ENCODE measurements at regions not wholly inside any gene's neighbourhood (a gene's known extent, or its start where the extent isn't known, plus 50 kb on each side); places are given as distances from the start of the nearest gene placed in this dataset.

GRCh38 chr4:35201403-35201802 lies 1042.9 kb downstream of the ARAP2 start:
- no peak for DNase-seq (ENCODE audit: low read depth, low spot score)
- no peak overlapping the region for H3K4me3 ChIP-seq (ENCODE audit: low read length)

GRCh38 chr4:35216636-35217035 lies 1027.7 kb downstream of the ARAP2 start:
- DNase-seq (ENCODE audit: low read depth, low spot score) = no peak
- no peak overlapping the region for H3K4me3 ChIP-seq (ENCODE audit: low read length)

- H3K4me3 ChIP-seq (ENCODE audit: low read length) = no peak overlapping the region
- DNase-seq (ENCODE audit: low read depth, low spot score) = no peak
Observed at GRCh38 chr4:35217331-35217730, 1027.0 kb downstream of the ARAP2 start.

- H3K4me3 ChIP-seq (ENCODE audit: low read length) = no peak overlapping the region
- no peak for DNase-seq (ENCODE audit: low read depth, low spot score)
Observed at GRCh38 chr4:35228313-35228712, 1016.0 kb downstream of the ARAP2 start.

- no peak overlapping the region for H3K4me3 ChIP-seq (ENCODE audit: low read length)
- no peak for DNase-seq (ENCODE audit: low read depth, low spot score)
Observed at GRCh38 chr4:35229021-35229420, 1015.3 kb downstream of the ARAP2 start.

- H3K4me3 ChIP-seq (ENCODE audit: low read length) = no peak overlapping the region
- DNase-seq (ENCODE audit: low read depth, low spot score) = no peak
Observed at GRCh38 chr4:35237924-35238323, 1006.4 kb downstream of the ARAP2 start.

GRCh38 chr4:35238793-35239192 lies 1005.5 kb downstream of the ARAP2 start:
- H3K4me3 ChIP-seq (ENCODE audit: low read length) = no peak overlapping the region
- no peak for DNase-seq (ENCODE audit: low read depth, low spot score)

- H3K4me3 ChIP-seq (ENCODE audit: low read length) = no peak overlapping the region
- DNase-seq (ENCODE audit: low read depth, low spot score) = no peak
Observed at GRCh38 chr4:35246493-35246892, 997.8 kb downstream of the ARAP2 start.

GRCh38 chr4:35247047-35247446 lies 997.3 kb downstream of the ARAP2 start:
- no peak for DNase-seq (ENCODE audit: low read depth, low spot score)
- no peak overlapping the region for H3K4me3 ChIP-seq (ENCODE audit: low read length)

GRCh38 chr4:35250331-35250730 lies 994.0 kb downstream of the ARAP2 start:
- no peak for DNase-seq (ENCODE audit: low read depth, low spot score)
- no peak overlapping the region for H3K4me3 ChIP-seq (ENCODE audit: low read length)

GRCh38 chr4:35250761-35251160 lies 993.6 kb downstream of the ARAP2 start:
- H3K4me3 ChIP-seq (ENCODE audit: low read length) = no peak overlapping the region
- DNase-seq (ENCODE audit: low read depth, low spot score) = no peak

- DNase-seq (ENCODE audit: low read depth, low spot score) = no peak
- H3K4me3 ChIP-seq (ENCODE audit: low read length) = no peak overlapping the region
Observed at GRCh38 chr4:35252071-35252470, 992.2 kb downstream of the ARAP2 start.

- no peak for DNase-seq (ENCODE audit: low read depth, low spot score)
- H3K4me3 ChIP-seq (ENCODE audit: low read length) = no peak overlapping the region
Observed at GRCh38 chr4:35252866-35253265, 991.4 kb downstream of the ARAP2 start.

GRCh38 chr4:35253331-35253730 lies 991.0 kb downstream of the ARAP2 start:
- DNase-seq (ENCODE audit: low read depth, low spot score) = no peak
- no peak overlapping the region for H3K4me3 ChIP-seq (ENCODE audit: low read length)

- no peak for DNase-seq (ENCODE audit: low read depth, low spot score)
- no peak overlapping the region for H3K4me3 ChIP-seq (ENCODE audit: low read length)
Observed at GRCh38 chr4:35286434-35286833, 957.9 kb downstream of the ARAP2 start.

GRCh38 chr4:35300996-35301774 lies 943.1 kb downstream of the ARAP2 start:
- DNase-seq (ENCODE audit: low read depth, low spot score) = no peak
- H3K4me3 ChIP-seq (ENCODE audit: low read length) = no peak overlapping the region

- H3K4me3 ChIP-seq (ENCODE audit: low read length) = no peak overlapping the region
- no peak for DNase-seq (ENCODE audit: low read depth, low spot score)
Observed at GRCh38 chr4:35315419-35315818, 928.9 kb downstream of the ARAP2 start.

- no peak for DNase-seq (ENCODE audit: low read depth, low spot score)
- H3K4me3 ChIP-seq (ENCODE audit: low read length) = no peak overlapping the region
Observed at GRCh38 chr4:35325908-35326453, 918.3 kb downstream of the ARAP2 start.

- no peak for DNase-seq (ENCODE audit: low read depth, low spot score)
Observed at GRCh38 chr4:35342833-35343232, 901.5 kb downstream of the ARAP2 start.

GRCh38 chr4:35347276-35347675 lies 897.0 kb downstream of the ARAP2 start:
- no peak for DNase-seq (ENCODE audit: low read depth, low spot score)
- H3K4me3 ChIP-seq (ENCODE audit: low read length) = no peak overlapping the region

More at GRCh38 chr4:35342833-35343232, 901.5 kb downstream of the ARAP2 start:
- no peak overlapping the region for H3K4me3 ChIP-seq (ENCODE audit: low read length)

GRCh38 chr4:35358001-35358584 lies 886.2 kb downstream of the ARAP2 start:
- H3K4me3 ChIP-seq (ENCODE audit: low read length) = no peak overlapping the region

More at GRCh38 chr4:35358001-35358584, 886.2 kb downstream of the ARAP2 start:
- no peak for DNase-seq (ENCODE audit: low read depth, low spot score)
